GM10248 (cell line): ENCODE measurements at regions not wholly inside any gene's neighbourhood (a gene's known extent, or its start where the extent isn't known, plus 50 kb on each side); places are given as distances from the start of the nearest gene placed in this dataset.

Source experiments
- CTCF ChIA-PET: fragments of 300-600 bp; sonication (Branson Sonifier 250); formaldehyde crosslinking; extraction: SDS; loops from one replicate; lab custom pipeline; 2021; ENCODE audit warnings: antibody characterized with exemption; lab: Yijun Ruan, JAX
- POLR2A ChIA-PET: fragments of 350-650 bp; sonication (Branson Sonifier 250); formaldehyde crosslinking; extraction: SDS; loops from one replicate; lab custom pipeline; 2020; ENCODE audit warnings: antibody characterized with exemption; lab: Yijun Ruan, JAX
- DNase-seq: peaks from one replicate; pipeline ENCODE4 v3.0.0; 2012; ENCODE audit errors: extremely low spot score
- TF ChIP-seq, protein P1 (sequence below): IDR thresholded peaks from 2 replicates; pipeline ENCODE4 v1.5.1; 2012; ENCODE audit warnings: mild to moderate bottlenecking, low read depth; ENCODE audit errors: extremely low read depth, missing control alignments, control extremely low read depth

GRCh38 chr12:30508205-30508967, 187.3 kb downstream of the IPO8 start:
- DNase-seq = no peak
- CTCF ChIA-PET = no interaction called here
- POLR2A ChIA-PET = no interaction called here
- TF ChIP-seq, protein P1, sequence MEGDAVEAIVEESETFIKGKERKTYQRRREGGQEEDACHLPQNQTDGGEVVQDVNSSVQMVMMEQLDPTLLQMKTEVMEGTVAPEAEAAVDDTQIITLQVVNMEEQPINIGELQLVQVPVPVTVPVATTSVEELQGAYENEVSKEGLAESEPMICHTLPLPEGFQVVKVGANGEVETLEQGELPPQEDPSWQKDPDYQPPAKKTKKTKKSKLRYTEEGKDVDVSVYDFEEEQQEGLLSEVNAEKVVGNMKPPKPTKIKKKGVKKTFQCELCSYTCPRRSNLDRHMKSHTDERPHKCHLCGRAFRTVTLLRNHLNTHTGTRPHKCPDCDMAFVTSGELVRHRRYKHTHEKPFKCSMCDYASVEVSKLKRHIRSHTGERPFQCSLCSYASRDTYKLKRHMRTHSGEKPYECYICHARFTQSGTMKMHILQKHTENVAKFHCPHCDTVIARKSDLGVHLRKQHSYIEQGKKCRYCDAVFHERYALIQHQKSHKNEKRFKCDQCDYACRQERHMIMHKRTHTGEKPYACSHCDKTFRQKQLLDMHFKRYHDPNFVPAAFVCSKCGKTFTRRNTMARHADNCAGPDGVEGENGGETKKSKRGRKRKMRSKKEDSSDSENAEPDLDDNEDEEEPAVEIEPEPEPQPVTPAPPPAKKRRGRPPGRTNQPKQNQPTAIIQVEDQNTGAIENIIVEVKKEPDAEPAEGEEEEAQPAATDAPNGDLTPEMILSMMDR = no peak

DNA sequence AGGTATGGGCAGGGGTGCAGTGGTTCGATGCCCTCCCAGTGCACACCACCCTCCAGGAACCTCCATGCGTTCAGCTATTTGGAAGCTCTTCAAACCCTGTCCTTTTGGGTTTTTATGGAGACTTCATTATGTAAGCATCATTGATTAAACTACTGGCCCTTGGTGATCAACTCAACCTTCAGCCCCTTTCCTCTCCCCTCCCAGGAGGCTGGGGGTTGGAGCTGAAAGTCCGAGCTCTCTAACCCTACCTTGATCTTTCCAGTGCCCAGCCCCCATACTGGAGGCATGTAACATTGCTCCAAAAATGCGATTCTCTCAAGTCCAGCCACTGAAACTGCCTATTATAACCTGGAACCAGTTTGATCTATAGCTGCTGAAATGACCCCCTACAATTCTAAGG, 188.1 kb downstream of the IPO8 start:
- ChIA-PET CTCF (interaction anchor here (0.8 kb wide), 1 partner anchor 58 kb away, joined by 3 read pairs; no protein-coding TSS in a partner anchor), POLR2A (no interaction called here)
- DNase-seq = no peak
- TF ChIP-seq, protein P1 = no peak

- ChIA-PET CTCF (no interaction called here), POLR2A (no interaction called here)
- DNase-seq = no peak
- TF ChIP-seq, protein P1 = no peak
Measured at GRCh38 chr12:30506411-30506810, 189.3 kb downstream of the IPO8 start.

DNA sequence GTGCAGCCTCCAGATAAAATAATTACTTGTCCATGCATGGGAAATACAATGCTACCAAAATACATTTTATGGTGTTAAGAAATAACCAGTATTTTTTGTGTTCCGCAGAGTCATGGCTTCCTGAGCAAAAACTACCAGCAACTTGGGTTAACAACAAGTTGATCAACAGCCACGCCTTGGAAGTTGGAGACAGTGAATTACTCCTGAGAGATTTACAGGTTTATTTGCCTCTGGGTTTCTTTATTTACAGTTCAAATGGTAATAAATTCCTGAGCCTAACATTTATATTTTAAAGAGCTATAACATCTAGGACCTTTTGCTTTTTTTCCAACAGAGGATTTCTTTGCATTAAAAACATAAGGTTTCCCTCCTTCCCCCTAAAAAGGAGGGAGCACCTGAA, 194.0 kb downstream of the IPO8 start:
- ChIA-PET CTCF (no interaction called here), POLR2A (no interaction called here)
- TF ChIP-seq, protein P1 = no peak
- DNase-seq = no peak

- ChIA-PET CTCF (no interaction called here), POLR2A (no interaction called here)
- no peak for DNase-seq
- TF ChIP-seq, protein P1 = no peak
Measured at GRCh38 chr12:30500532-30500931, 195.1 kb downstream of the IPO8 start.

- DNase-seq = no peak
- POLR2A ChIA-PET = no interaction called here
- CTCF ChIA-PET = interaction anchor here (2.0 kb wide), 1 partner anchor 11 kb away, joined by 10 read pairs; no protein-coding TSS in a partner anchor
- TF ChIP-seq, protein P1 = no peak
Measured at GRCh38 chr12:30485230-30485890, 210.3 kb downstream of the IPO8 start.
